HG03571 (cell line): ENCODE measurements at regions not wholly inside any gene's neighbourhood (a gene's known extent, or its start where the extent isn't known, plus 50 kb on each side); places are given as distances from the start of the nearest gene placed in this dataset.

Experiments
- ATAC-seq: cut with Tn5 transposase; IDR thresholded peaks from one replicate; pipeline ENCODE4 v1.9.1; 2021; ENCODE audit not compliant: unreplicated experiment

DNA sequence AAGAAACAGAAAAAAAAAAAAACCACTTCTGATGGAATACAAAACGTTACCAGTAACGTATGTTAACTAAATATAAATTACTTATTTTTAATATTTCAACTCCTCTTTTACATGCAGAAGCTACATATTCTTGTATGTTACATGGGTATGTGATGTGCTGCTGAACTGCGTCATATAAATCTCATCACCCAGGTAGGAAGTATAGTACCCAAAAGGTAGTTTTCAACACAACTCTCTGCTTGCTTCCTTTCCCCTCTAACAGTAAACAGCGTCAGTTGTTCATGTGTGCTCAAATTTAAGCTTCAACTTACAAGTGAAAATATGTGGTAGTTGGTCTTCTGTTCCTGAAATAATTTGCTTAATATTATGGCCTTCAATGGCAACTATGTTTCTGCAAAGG lies 250.0 kb upstream of the RBMY1B start:
- ATAC-seq = no peak

DNA sequence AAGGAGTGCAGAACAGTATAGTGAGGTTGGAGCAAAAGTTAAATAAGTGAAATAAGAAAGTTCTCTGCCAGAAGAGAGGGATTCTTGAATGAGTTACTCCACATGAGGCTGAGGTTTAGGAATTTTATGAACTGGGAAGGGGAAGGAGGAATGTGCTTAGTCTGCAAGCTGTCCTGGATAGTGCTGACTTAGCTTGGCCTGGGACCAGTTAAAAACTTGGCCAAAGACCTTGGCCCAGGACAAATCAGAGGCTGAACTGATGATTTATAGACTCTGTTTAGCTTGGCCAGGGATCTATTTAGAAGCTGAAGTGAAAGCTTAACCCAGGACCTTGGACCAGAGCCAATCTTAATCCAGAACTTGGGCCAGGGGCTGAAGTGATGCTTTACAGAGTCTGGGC lies 244.4 kb upstream of the RBMY1B start:
- ATAC-seq = no peak

DNA sequence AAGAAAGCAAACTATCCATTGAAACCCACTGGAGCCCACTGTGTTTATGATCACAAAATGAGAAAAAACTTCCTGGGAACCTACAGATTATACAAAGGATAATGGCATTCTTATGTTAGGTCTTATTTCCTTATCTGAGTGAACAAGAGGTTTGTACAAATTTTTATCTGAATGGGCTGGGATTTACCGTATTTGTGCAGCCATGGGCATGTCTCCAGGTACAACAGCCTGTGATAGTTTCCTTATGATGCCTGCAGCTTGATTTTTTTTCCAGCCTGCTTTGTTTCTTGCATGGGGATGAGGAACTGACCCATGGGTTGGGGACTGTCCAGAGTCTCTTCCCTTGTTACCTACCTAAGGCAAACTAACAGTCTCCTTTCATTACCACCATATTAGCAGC lies 244.0 kb upstream of the RBMY1B start:
- ATAC-seq = no peak

DNA sequence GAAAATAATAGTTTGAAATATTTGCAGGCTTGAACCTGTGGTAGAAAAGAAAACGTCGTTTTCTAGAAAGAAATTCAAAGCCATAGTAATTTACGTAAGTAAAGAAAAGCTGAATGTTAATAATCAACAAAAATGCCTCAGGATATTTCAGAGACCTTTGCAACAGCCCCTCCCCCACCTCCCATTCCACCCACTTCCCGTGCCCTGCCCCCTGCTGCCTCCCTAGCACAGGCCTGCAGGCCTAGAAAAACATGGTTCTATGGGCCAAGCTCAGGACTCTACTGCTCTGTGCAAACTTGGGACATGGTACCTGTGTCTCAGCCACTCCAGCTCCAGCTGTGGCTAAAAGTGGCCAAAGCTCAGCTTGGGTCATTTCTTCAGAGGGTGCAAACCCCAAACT lies 223.4 kb upstream of the RBMY1B start:
- no peak for ATAC-seq

DNA sequence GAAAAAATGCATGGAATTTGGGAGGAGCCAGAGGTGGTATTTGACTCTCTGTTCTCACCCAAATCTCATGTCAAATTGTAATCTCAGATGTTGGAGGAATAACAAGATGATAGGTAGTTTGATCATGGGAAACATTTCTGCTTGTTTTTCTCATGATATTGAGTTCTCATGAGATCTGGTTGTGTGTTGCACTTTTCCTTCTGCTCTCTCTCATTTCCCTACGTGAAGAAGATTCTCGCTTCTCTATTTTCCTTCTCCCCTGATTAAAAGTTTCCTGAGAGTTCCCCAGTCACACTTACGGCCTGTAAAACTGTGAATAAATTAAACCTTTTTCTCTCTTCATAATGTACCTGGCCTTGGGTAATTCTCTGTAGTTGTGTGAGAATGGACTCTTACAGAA lies 222.2 kb upstream of the RBMY1B start:
- ATAC-seq = no peak

DNA sequence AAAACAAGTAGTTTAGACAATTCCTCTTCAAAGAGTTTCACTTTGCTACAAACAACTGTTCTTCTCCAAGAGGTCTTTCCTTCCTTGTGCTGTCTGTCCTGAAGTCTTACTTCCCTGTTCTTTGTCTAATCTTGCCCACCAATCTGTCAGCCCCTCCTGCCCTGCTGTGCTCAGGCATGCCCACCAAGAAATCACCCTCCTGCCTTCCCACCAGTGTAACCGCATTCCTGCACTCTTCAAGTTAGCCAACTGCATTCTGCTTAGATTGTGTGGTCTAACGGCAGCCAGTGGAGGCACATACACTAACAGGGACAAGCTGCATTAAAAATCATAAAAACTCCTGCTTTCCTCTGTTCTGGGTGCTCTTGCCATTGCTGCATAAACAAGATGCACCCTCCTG lies 215.9 kb upstream of the RBMY1B start:
- ATAC-seq = no peak

DNA sequence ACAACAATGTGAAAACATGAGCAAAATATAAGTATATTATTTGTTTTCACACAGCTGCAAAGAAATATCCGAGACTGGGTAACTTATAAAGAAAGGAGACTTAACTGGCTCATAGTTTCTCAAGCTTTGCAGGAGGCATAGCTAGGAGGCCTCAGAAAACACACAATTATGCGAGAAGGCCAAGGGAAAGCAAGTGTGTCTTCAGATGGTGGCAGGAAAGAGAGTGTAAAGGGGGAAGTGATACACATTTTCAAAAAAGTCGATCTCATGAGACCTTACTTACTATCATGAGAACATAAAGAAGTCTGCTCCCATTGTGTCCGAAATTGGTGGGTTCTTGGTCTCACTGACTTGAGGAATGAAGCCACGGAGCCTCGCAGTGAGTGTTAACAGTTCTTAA lies 208.9 kb upstream of the RBMY1B start:
- ATAC-seq = no peak

DNA sequence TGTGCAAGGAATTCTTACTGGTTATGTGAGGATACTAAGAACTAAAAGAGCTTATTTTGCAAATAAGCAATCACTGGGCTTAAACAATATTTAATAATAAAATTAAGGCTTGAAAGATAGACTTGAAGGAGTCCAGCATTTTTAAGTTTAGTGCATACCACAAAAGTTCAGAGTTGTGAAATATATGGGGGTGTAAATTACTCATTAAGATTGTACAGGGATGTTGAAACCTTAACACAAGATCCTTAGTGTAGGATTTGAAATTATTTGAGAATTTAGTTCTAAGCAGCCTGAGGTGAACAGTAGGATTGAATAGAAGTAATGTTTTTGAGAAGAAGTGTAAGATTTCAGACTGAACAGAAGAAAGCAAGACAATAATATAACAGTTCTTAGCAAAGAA lies 195.8 kb upstream of the RBMY1B start:
- ATAC-seq = no peak
